IMR-90 (cell line): ENCODE measurements at regions not wholly inside any gene's neighbourhood (a gene's known extent, or its start where the extent isn't known, plus 50 kb on each side); places are given as distances from the start of the nearest gene placed in this dataset.

ENCODE experiments used
- ATAC-seq: fragments of 200-7000 bp; cut with Tn5 transposase; 2 replicates; pipeline ENCODE4 v1.9.1; 2020; ENCODE audit warnings: low read depth, mild to moderate bottlenecking, moderate library complexity
- BruUV-seq: library from RNA; stranded (reverse); fragments of 400-500 nt; replicated peaks from 2 replicates; lab custom pipeline; 2021; lab: Mats Ljungman, UMichigan
- CTCF ChIA-PET: fragments of 300-600 bp; formaldehyde crosslinking; extraction: SDS; loops from one replicate; lab custom pipeline; 2021; ENCODE audit warnings: antibody characterized with exemption; lab: Yijun Ruan, JAX
- POLR2A ChIA-PET: fragments of 300-600 bp; sonication (Branson Sonifier 250); formaldehyde crosslinking; loops from one replicate; lab custom pipeline; 2022; ENCODE audit warnings: antibody characterized with exemption; ENCODE audit not compliant: unreplicated experiment; lab: Charles Lee
- DNase-seq: peaks from one replicate; pipeline ENCODE4 v3.0.0; 2013
- H2AFZ ChIP-seq: replicated peaks from 2 replicates; pipeline ENCODE3; 2013; ENCODE audit warnings: low read length, mild to moderate bottlenecking; ENCODE audit not compliant: poor library complexity
- H2AK5ac ChIP-seq: 2 replicates; pipeline ENCODE4 v1.6.1; 2013; ENCODE audit warnings: low read depth, low read length, inconsistent platforms
- H2AK9ac ChIP-seq: replicated peaks from 2 replicates; pipeline ENCODE3; 2013; ENCODE audit warnings: mild to moderate bottlenecking, low read depth, low read length, moderate library complexity; ENCODE audit not compliant: poor library complexity
- H2BK120ac ChIP-seq: 2 replicates; pipeline ENCODE4 v1.6.1; 2013; ENCODE audit warnings: low read depth, low read length, inconsistent platforms
- H2BK15ac ChIP-seq: 3 replicates; pipeline ENCODE4 v1.6.1; 2013; ENCODE audit warnings: low read depth, low read length, inconsistent platforms
- H2BK20ac ChIP-seq: 2 replicates; pipeline ENCODE4 v1.6.1; 2013; ENCODE audit warnings: low read depth, mild to moderate bottlenecking, inconsistent platforms, low read length, moderate library complexity
- H2BK5ac ChIP-seq: 2 replicates; pipeline ENCODE4 v1.6.1; 2013; ENCODE audit warnings: mild to moderate bottlenecking, low read depth, low read length, inconsistent platforms; ENCODE audit not compliant: poor library complexity, severe bottlenecking
- H3K14ac ChIP-seq: replicated peaks from 2 replicates; pipeline ENCODE4 v1.6.1; 2013; ENCODE audit warnings: low read depth, low read length, inconsistent platforms
- H3K18ac ChIP-seq: 2 replicates; pipeline ENCODE4 v1.6.1; 2013; ENCODE audit warnings: low read depth, low read length, control low read depth
- H3K23ac ChIP-seq: 2 replicates; pipeline ENCODE4 v1.6.1; 2013; ENCODE audit warnings: low read depth, low read length, inconsistent platforms
- H3K27ac ChIP-seq: 2 replicates; pipeline ENCODE4 v1.5.1; 2013; ENCODE audit warnings: mild to moderate bottlenecking, control low read depth, low read length; ENCODE audit not compliant: insufficient read depth
- H3K27me3 ChIP-seq: 2 replicates; pipeline ENCODE4 v1.6.1; 2013; ENCODE audit warnings: low read length; ENCODE audit not compliant: control insufficient read depth, insufficient read depth
- H3K36me3 ChIP-seq: 2 replicates; pipeline ENCODE4 v1.6.1; 2013; ENCODE audit warnings: low read length, mixed read lengths; ENCODE audit not compliant: control insufficient read depth, insufficient read depth
- H3K4ac ChIP-seq: 2 replicates; pipeline ENCODE4 v1.6.1; 2013; ENCODE audit warnings: low read depth, low read length, inconsistent platforms
- H3K4me1 ChIP-seq: 2 replicates; pipeline ENCODE4 v1.6.1; 2013; ENCODE audit warnings: low read length, mixed read lengths; ENCODE audit not compliant: control insufficient read depth, insufficient read depth
- H3K4me2 ChIP-seq: 2 replicates; pipeline ENCODE4 v1.6.1; 2013; ENCODE audit warnings: low read depth, mild to moderate bottlenecking, control low read depth, low read length, moderate library complexity
- H3K4me3 ChIP-seq: 2 replicates; pipeline ENCODE4 v1.5.1; 2013; ENCODE audit warnings: low read depth, mild to moderate bottlenecking, control low read depth, low read length, moderate library complexity; ENCODE audit not compliant: insufficient read depth
- H3K56ac ChIP-seq: 2 replicates; pipeline ENCODE4 v1.6.1; 2013; ENCODE audit warnings: low read length, inconsistent platforms; ENCODE audit not compliant: insufficient read depth; ENCODE audit errors: extremely low read depth
- H3K79me1 ChIP-seq, 2 experiments: 2 replicates each; pipeline ENCODE4 v1.6.1; 2013; ENCODE audit warnings: low read length in 2 of 2, inconsistent platforms in 1 of 2, low read depth in 1 of 2
- H3K9ac ChIP-seq: 2 replicates; pipeline ENCODE4 v1.6.1; 2013; ENCODE audit warnings: low read depth, low read length, control low read depth
- H3K9me1 ChIP-seq: 2 replicates; pipeline ENCODE4 v1.6.1; 2013; ENCODE audit warnings: low read length, inconsistent platforms; ENCODE audit not compliant: insufficient read depth
- H3K9me3 ChIP-seq: 2 replicates; pipeline ENCODE4 v1.6.1; 2013; ENCODE audit warnings: low read length; ENCODE audit not compliant: control insufficient read depth, insufficient read depth
- H4K20me1 ChIP-seq: 2 replicates; pipeline ENCODE4 v1.6.1; 2013; ENCODE audit warnings: low read length, inconsistent platforms; ENCODE audit not compliant: insufficient read depth
- H4K5ac ChIP-seq: 2 replicates; pipeline ENCODE4 v1.6.1; 2013; ENCODE audit warnings: mild to moderate bottlenecking, low read depth, low read length, control low read depth
- H4K8ac ChIP-seq, 2 experiments: 2 replicates each; pipeline ENCODE4 v1.6.1; 2013; ENCODE audit warnings: low read depth in 2 of 2, low read length in 2 of 2, control low read depth in 1 of 2, inconsistent platforms in 1 of 2
- H4K91ac ChIP-seq: 2 replicates; pipeline ENCODE4 v1.6.1; 2013; ENCODE audit warnings: low read depth, low read length, inconsistent platforms; ENCODE audit not compliant: insufficient read depth
- CEBPB ChIP-seq: IDR thresholded peaks from 2 replicates; pipeline ENCODE4 v1.6.1; 2012; ENCODE audit warnings: low read depth, low read length, improper control_type of control experiment
- MAFK ChIP-seq: IDR thresholded peaks from 2 replicates; pipeline ENCODE4 v1.6.1; 2012; ENCODE audit warnings: low read depth, low read length, improper control_type of control experiment
- NFE2L2 ChIP-seq: fragments of 150-350 bp; IDR thresholded peaks from 2 replicates; pipeline ENCODE4 v1.6.1; 2016; ENCODE audit warnings: low read depth, mild to moderate bottlenecking, low read length
- RAD21 ChIP-seq: IDR thresholded peaks from 2 replicates; pipeline ENCODE4 v1.6.1; 2012; ENCODE audit warnings: low read length, improper control_type of control experiment
- WGBS, 2 experiments: methylation state at CpG; one replicate each; pipeline versions ENCODE4 v1.1.5 to v1.1.7; 2013; ENCODE audit warnings: missing lambda C conversion rate in 2 of 2; ENCODE audit not compliant: insufficient read length in 1 of 2; ENCODE audit errors: extremely low coverage in 2 of 2; 5-methylcytosine and 5-hydroxymethylcytosine counted together
- dilution Hi-C: fragments of 300-500 bp; cut with HindIII; formaldehyde crosslinking; loops from one replicate; pipeline ENCODE4 v1.14.3; 2018; ENCODE audit warnings: low sequenced_read_pairs; ENCODE audit not compliant: unreplicated experiment
- in situ Hi-C: fragments of 300-500 bp; cut with MboI; formaldehyde crosslinking; loops from 3 replicates; pipeline ENCODE4 v1.14.3; 2019; ENCODE audit warnings: low sequenced_read_pairs, inconsistent platforms, mixed read lengths
- intact Hi-C: fragments of 100-400 bp; cut with micrococcal nuclease; formaldehyde crosslinking; loops from 2 replicates; pipeline ENCODE4 v1.10.0; 2022

- ATAC-seq = no peak
- BruUV-seq = no TSS peak
- Histone ChIP-seq H3K27ac (no peak overlapping the region), H2BK5ac (no peak overlapping the region), H3K9ac (no peak overlapping the region), H3K4me1 (no peaks in the 10 kb centered on the region), H4K20me1 (no peaks in the 10 kb centered on the region), H2BK20ac (no peak overlapping the region), H3K56ac (no peak overlapping the region), H2AK9ac (no peak overlapping the region), H3K4me2 (no peak overlapping the region), H3K79me1 (no peaks in the 10 kb centered on the region), H4K8ac (no peak overlapping the region), H3K14ac (no peak overlapping the region), H3K18ac (no peak overlapping the region), H3K4me3 (no peak overlapping the region), H3K23ac (no peak overlapping the region), H3K4ac (no peak overlapping the region), H4K91ac (no peak overlapping the region), H3K27me3 (no peaks in the 10 kb centered on the region), H2AFZ (no peak overlapping the region), H2BK15ac (no peak overlapping the region), H2BK120ac (no peak overlapping the region), H2AK5ac (no peak overlapping the region), H4K5ac (no peak overlapping the region), H3K9me3 (no peaks in the 10 kb centered on the region), H3K9me1 (no peaks in the 10 kb centered on the region), H3K36me3 (no peaks in the 10 kb centered on the region)
- dilution Hi-C loops (no loop called here), in situ Hi-C loops (no loop called here), intact Hi-C loops (no loop called here)
- TF ChIP-seq CEBPB (no peak), NFE2L2 (no peak), RAD21 (no peak), MAFK (no peak)
- WGBS, 2 experiments = no CpG with 5 or more reads among the region's 2 CpGs
- no peak for DNase-seq
- POLR2A ChIA-PET = no interaction called here
- CTCF ChIA-PET = no interaction called here
These were observed 142.8 kb upstream of the ROBO2 start for GRCh38 chr3:76897076-76897475.
